ENCODE measurements at regions not wholly inside any gene's neighbourhood (a gene's known extent, or its start where the extent isn't known, plus 50 kb on each side); places are given as distances from the start of the nearest gene placed in this dataset.
A peak's percentile ranks its signal among the peaks of the same experiment; 100 is the strongest.

DNA sequence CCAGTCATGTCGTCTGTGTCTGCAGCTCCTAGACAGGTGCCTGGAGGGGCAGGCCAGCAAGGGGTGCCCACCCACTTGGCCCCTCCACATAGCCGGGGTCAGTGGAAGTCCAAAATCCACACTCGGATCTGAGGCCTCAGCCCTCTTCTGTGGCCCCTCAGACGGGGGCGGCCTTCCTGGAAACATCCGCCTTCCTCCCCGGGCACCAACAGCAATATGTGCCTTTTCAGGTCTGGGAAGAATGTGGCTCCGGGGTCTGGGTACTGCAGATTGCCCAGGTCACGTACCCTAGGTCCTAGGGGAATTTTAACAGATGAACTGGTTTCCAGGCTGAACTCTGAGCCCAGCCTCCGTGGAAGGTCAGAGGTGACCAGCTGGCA lies 208.6 kb downstream of the CTTN start:
- Histone ChIP-seq H3K4me1 (ENCODE audit: control extremely low read depth in 1 of 4, control insufficient read depth in 4 of 4, insufficient read depth in 4 of 4, low read length in 3 of 4) (peaks cover 0 to 40% (median 16%) of the 10 kb centered on the region in 4 experiments), H3K36me3 (ENCODE audit: control insufficient read depth in 4 of 4, insufficient read depth in 4 of 4, low read length in 3 of 4) (no peaks in the 10 kb centered on the region), H3K4me3 (ENCODE audit: control insufficient read depth in 1 of 7, extremely low read depth in 1 of 7, insufficient read depth in 4 of 7, low read depth in 2 of 7, low read length in 6 of 7) (no peak overlapping the region), H3K9me3 (ENCODE audit: control extremely low read depth in 1 of 5, control insufficient read depth in 4 of 5, insufficient read depth in 2 of 5, low read depth in 1 of 5, low read length in 4 of 5) (no peaks in the 10 kb centered on the region), H3K27me3 (replicated peaks in 2 of 5; ENCODE audit: control insufficient read depth in 4 of 5, insufficient read depth in 5 of 5, low read length in 4 of 5) (peaks cover 0 to 5% (median 2%) of the 10 kb centered on the region in 5 experiments), H3K27ac (ENCODE audit: insufficient read depth in 1 of 2, low read depth in 1 of 2, low read length in 2 of 2, poor library complexity in 1 of 2, severe bottlenecking in 2 of 2) (no peak overlapping the region)
- 89% methylated on average over 10 of the region's 10 CpGs for WGBS (ENCODE audit: insufficient coverage)
- ChIA-PET CTCF (no interaction called here), POLR2A (no interaction called here)
- DNase-seq: no peak

DNA sequence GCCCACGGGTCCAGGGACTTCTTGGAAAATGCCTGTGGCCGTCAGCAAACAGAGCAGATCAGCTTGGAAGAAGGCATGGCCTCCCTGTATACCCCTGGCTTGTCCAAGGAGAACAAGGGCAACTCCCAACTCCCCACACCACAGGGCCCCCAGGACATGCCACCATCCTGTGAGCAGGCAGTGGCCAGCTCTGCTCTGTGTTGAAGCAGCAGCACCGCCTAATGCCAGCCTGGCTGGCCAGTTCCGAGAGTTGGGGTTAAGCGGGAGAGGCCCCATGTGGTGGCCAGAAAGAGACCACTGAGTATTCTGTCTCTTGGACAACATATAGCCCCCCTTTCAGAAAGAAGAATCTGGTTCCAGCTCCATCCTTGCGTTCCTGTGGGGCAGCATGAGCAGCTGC lies 209.2 kb downstream of the CTTN start:
- POLR2A ChIA-PET: no interaction called here
- CTCF ChIA-PET: no interaction called here
- Histone ChIP-seq H3K36me3 (ENCODE audit: control insufficient read depth in 4 of 4, insufficient read depth in 4 of 4, low read length in 3 of 4) (no peaks in the 10 kb centered on the region), H3K4me3 (ENCODE audit: control insufficient read depth in 1 of 7, extremely low read depth in 1 of 7, insufficient read depth in 4 of 7, low read depth in 2 of 7, low read length in 6 of 7) (no peak overlapping the region), H3K27ac (ENCODE audit: insufficient read depth in 1 of 2, low read depth in 1 of 2, low read length in 2 of 2, poor library complexity in 1 of 2, severe bottlenecking in 2 of 2) (no peak overlapping the region), H3K9me3 (ENCODE audit: control extremely low read depth in 1 of 5, control insufficient read depth in 4 of 5, insufficient read depth in 2 of 5, low read depth in 1 of 5, low read length in 4 of 5) (no peaks in the 10 kb centered on the region), H3K4me1 (ENCODE audit: control extremely low read depth in 1 of 4, control insufficient read depth in 4 of 4, insufficient read depth in 4 of 4, low read length in 3 of 4) (peaks cover 0 to 35% (median 14%) of the 10 kb centered on the region in 4 experiments), H3K27me3 (replicated peaks in 2 of 5; ENCODE audit: control insufficient read depth in 4 of 5, insufficient read depth in 5 of 5, low read length in 4 of 5) (peaks cover 0 to 5% (median 2%) of the 10 kb centered on the region in 5 experiments)
- DNase-seq: no peak
- 88% methylated on average over 6 of the region's 6 CpGs for WGBS (ENCODE audit: insufficient coverage)

DNA sequence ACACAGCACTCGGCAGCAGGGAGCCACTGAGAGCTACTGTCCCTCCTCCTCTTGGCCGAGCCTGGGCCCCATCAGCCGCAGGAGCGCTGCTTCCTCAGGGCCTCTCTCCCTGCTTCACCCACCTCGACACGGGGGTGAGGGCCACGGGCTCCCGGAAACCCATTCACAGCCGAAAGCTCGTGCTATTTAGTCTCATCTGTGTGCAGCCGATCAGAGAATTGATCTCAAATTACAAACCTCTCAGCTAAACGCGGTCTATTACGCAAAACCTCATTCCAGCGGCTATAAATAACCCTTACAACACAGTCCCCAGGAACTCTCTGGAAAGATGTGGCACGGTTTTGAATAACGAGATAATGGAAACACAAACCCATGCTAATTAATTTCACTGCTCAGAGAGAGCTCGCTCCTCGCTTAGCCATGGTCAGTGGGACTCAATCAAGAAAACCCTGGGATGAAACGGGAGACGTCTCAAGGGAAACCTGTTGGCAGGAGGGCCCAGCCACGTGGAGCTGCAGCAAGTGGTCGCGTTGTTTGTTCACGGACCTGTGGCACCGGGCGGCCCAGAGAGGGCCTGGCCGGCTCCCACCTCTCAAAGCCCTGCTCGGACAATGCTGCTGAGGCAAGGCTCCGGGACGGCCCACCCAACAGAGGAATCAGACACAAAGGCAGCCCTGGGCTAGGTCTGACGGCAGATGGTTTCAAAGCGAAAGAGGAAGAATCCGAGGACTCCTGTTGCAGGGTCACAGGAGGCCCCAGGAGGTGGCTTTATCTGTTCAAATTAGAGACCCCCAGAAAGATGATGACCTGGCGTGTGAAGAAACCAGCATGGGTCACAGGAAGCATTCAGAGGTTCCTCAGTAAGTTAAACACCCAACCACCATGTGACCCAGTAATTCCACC lies 210.5 kb downstream of the CTTN start:
- Histone ChIP-seq H3K4me3 (ENCODE audit: control insufficient read depth in 1 of 7, extremely low read depth in 1 of 7, insufficient read depth in 4 of 7, low read depth in 2 of 7, low read length in 6 of 7) (no peak overlapping the region), H3K9me3 (ENCODE audit: control extremely low read depth in 1 of 5, control insufficient read depth in 4 of 5, insufficient read depth in 2 of 5, low read depth in 1 of 5, low read length in 4 of 5) (no peaks in the 10 kb centered on the region), H3K27ac (ENCODE audit: insufficient read depth in 1 of 2, low read depth in 1 of 2, low read length in 2 of 2, poor library complexity in 1 of 2, severe bottlenecking in 2 of 2) (no peak overlapping the region), H3K36me3 (ENCODE audit: control insufficient read depth in 4 of 4, insufficient read depth in 4 of 4, low read length in 3 of 4) (no peaks in the 10 kb centered on the region), H3K27me3 (replicated peaks in 2 of 5; ENCODE audit: control insufficient read depth in 4 of 5, insufficient read depth in 5 of 5, low read length in 4 of 5) (peaks cover 0 to 5% (median 2%) of the 10 kb centered on the region in 5 experiments), H3K4me1 (ENCODE audit: control extremely low read depth in 1 of 4, control insufficient read depth in 4 of 4, insufficient read depth in 4 of 4, low read length in 3 of 4) (peaks cover 0 to 23% (median 6%) of the 10 kb centered on the region in 4 experiments)
- 80% methylated on average over 32 of the region's 35 CpGs for WGBS (ENCODE audit: insufficient coverage)
- CTCF ChIA-PET: no interaction called here
- DNase-seq: peak in 1 of 3 donors; percentile 5
- POLR2A ChIA-PET: no interaction called here

DNA sequence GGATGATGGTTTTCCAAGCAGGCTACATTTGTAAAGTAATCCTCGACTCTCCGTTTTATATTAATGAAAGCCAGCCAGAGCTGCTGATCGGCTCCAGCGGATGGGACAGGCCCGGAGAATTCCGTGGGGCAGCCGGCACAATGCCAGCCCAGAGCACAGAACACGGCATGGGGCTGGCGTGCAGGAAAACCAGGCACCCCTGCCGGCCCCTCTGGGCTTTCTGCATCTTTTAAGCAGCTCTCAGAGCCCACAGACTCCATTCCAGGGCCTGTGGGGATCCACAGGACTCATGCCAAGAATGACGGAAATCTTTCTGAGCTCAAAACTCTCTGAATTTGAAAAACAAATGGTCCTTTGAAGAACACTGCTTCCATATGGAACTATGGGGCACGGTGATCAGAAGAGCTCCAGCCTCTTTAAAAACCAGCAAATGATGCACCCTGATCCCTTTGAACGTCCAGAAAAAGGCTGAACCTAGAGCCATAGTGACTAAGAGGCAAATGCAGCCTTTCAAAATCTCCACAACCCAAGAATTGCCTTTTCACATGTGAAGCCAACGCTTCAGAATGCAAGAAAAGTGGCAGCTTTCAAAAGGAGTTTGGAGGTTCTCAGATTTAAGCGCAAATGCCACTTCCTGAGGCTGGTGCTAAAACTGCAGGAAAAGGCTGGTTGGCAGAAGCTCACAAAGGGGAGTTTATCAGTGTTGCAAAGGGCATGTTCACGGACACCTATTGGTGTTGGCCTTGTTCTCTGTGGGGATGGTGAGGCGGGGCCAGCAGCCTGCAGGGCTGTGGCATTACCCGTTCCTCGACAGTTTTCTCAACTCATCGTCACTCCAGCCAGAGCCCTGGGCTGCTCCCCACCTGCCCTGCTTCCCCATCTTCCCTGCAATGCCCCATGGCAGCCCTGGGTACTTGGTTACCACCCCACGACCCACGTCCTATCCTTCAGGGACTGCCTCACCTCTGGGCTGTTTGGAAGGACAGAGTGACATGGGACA lies 212.5 kb downstream of the CTTN start:
- CTCF ChIA-PET: no interaction called here
- Histone ChIP-seq H3K9me3 (ENCODE audit: control extremely low read depth in 1 of 5, control insufficient read depth in 4 of 5, insufficient read depth in 2 of 5, low read depth in 1 of 5, low read length in 4 of 5) (peaks cover 0 to 11% (median 5%) of the 10 kb centered on the region in 5 experiments), H3K36me3 (ENCODE audit: control insufficient read depth in 4 of 4, insufficient read depth in 4 of 4, low read length in 3 of 4) (no peaks in the 10 kb centered on the region), H3K4me1 (ENCODE audit: control extremely low read depth in 1 of 4, control insufficient read depth in 4 of 4, insufficient read depth in 4 of 4, low read length in 3 of 4) (peaks cover 0 to 18% (median 6%) of the 10 kb centered on the region in 4 experiments), H3K4me3 (ENCODE audit: control insufficient read depth in 1 of 7, extremely low read depth in 1 of 7, insufficient read depth in 4 of 7, low read depth in 2 of 7, low read length in 6 of 7) (no peak overlapping the region), H3K27me3 (replicated peaks in 2 of 5; ENCODE audit: control insufficient read depth in 4 of 5, insufficient read depth in 5 of 5, low read length in 4 of 5) (peaks cover 0 to 5% (median 2%) of the 10 kb centered on the region in 5 experiments), H3K27ac (ENCODE audit: insufficient read depth in 1 of 2, low read depth in 1 of 2, low read length in 2 of 2, poor library complexity in 1 of 2, severe bottlenecking in 2 of 2) (no peak overlapping the region)
- DNase-seq: peak in 2 of 3 donors; percentile 26 to 48
- POLR2A ChIA-PET: interaction anchor here (0.6 kb wide), 1 partner anchor 20 kb away, joined by 7 read pairs; no protein-coding TSS in a partner anchor
- WGBS (ENCODE audit: insufficient coverage): 53% methylated on average over 21 of the region's 22 CpGs

DNA sequence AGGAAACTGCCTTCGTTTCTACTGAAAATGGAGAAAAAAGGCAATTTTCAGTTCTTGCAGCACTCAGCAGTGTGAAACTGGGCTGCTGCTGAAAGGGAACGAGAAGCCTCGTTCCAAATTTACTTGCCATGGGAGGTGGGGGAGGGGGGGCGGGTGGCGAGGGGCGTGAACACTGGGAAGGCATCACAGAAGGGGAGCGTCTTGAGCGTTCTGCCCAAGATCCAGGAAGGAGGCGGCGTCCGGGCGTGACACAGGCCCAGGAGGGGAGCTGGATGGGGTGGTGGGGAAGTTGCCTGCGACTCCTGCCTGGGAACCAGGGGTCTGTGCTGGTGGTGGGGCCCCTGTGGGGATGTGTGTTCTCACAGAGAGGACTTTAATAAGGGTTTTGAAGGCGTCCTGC lies 213.5 kb downstream of the CTTN start:
- DNase-seq: no peak
- CTCF ChIA-PET: no interaction called here
- WGBS (ENCODE audit: insufficient coverage): 30% methylated on average over 8 of the region's 14 CpGs
- POLR2A ChIA-PET: no interaction called here
- Histone ChIP-seq H3K4me3 (ENCODE audit: control insufficient read depth in 1 of 7, extremely low read depth in 1 of 7, insufficient read depth in 4 of 7, low read depth in 2 of 7, low read length in 6 of 7) (no peak overlapping the region), H3K4me1 (ENCODE audit: control extremely low read depth in 1 of 4, control insufficient read depth in 4 of 4, insufficient read depth in 4 of 4, low read length in 3 of 4) (peaks cover 0 to 18% (median 6%) of the 10 kb centered on the region in 4 experiments), H3K36me3 (ENCODE audit: control insufficient read depth in 4 of 4, insufficient read depth in 4 of 4, low read length in 3 of 4) (no peaks in the 10 kb centered on the region), H3K27me3 (replicated peaks in 2 of 5; ENCODE audit: control insufficient read depth in 4 of 5, insufficient read depth in 5 of 5, low read length in 4 of 5) (peaks cover 0 to 5% (median 2%) of the 10 kb centered on the region in 5 experiments), H3K27ac (ENCODE audit: insufficient read depth in 1 of 2, low read depth in 1 of 2, low read length in 2 of 2, poor library complexity in 1 of 2, severe bottlenecking in 2 of 2) (no peak overlapping the region), H3K9me3 (ENCODE audit: control extremely low read depth in 1 of 5, control insufficient read depth in 4 of 5, insufficient read depth in 2 of 5, low read depth in 1 of 5, low read length in 4 of 5) (peaks cover 0 to 13% (median 5%) of the 10 kb centered on the region in 5 experiments)

DNA sequence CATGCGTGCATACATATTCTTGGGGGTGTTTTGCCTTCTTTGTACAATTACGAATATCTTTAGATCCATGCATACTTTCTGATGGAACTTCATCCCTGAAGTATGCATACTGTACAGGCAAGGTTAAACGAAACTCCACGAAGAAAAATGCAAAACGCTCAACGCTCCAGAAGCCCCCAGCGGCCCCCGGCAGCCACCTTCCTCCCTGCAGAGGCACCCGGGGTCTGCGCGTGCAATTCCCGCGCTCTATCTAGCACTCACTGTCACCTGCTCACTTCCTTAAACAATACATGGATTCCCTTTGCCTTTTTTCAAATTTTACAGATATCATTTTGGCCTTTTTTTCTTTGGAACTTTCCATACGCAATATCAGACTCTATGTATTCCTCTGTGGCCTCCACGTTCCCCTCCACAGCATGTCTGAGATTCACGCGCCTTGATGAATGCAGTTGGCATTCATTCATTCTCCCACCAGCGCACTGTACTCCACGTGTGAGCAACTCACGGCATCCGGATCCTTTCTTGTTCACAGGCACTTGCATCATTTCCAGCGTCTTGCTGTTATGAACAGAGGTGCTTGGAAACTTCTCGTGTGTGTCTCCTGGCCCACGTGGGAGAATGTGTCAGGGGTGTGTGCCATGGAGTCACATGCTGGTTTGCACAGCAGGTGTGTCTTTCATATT lies 214.3 kb downstream of the CTTN start:
- Histone ChIP-seq H3K27ac (ENCODE audit: insufficient read depth in 1 of 2, low read depth in 1 of 2, low read length in 2 of 2, poor library complexity in 1 of 2, severe bottlenecking in 2 of 2) (no peak overlapping the region), H3K36me3 (ENCODE audit: control insufficient read depth in 4 of 4, insufficient read depth in 4 of 4, low read length in 3 of 4) (no peaks in the 10 kb centered on the region), H3K9me3 (ENCODE audit: control extremely low read depth in 1 of 5, control insufficient read depth in 4 of 5, insufficient read depth in 2 of 5, low read depth in 1 of 5, low read length in 4 of 5) (peaks cover 0 to 13% (median 5%) of the 10 kb centered on the region in 5 experiments), H3K4me3 (ENCODE audit: control insufficient read depth in 1 of 7, extremely low read depth in 1 of 7, insufficient read depth in 4 of 7, low read depth in 2 of 7, low read length in 6 of 7) (no peak overlapping the region), H3K27me3 (replicated peaks in 2 of 5; ENCODE audit: control insufficient read depth in 4 of 5, insufficient read depth in 5 of 5, low read length in 4 of 5) (peaks cover 0 to 5% (median 2%) of the 10 kb centered on the region in 5 experiments), H3K4me1 (ENCODE audit: control extremely low read depth in 1 of 4, control insufficient read depth in 4 of 4, insufficient read depth in 4 of 4, low read length in 3 of 4) (peaks cover 0 to 18% (median 6%) of the 10 kb centered on the region in 4 experiments)
- ChIA-PET POLR2A (no interaction called here), CTCF (no interaction called here)
- WGBS (ENCODE audit: insufficient coverage): 93% methylated on average over 23 of the region's 24 CpGs
- DNase-seq: no peak
